ENCODE measurements at regions not wholly inside any gene's neighbourhood (a gene's known extent, or its start where the extent isn't known, plus 50 kb on each side); places are given as distances from the start of the nearest gene placed in this dataset.

- POLR2A ChIA-PET: no interaction called here
- Histone ChIP-seq H3K4me3 (replicated peaks in 1 of 2; ENCODE audit: low read depth in 1 of 2, low read length in 2 of 2) (no peak overlapping the region), H3K79me2 (ENCODE audit: insufficient read depth, low read length) (no peaks in the 10 kb centered on the region), H3K4me1 (ENCODE audit: control insufficient read depth in 1 of 2, insufficient read depth in 2 of 2, low read length in 2 of 2) (no peaks in the 10 kb centered on the region), H3K9ac (ENCODE audit: low read length) (no peak overlapping the region), H3K9me2 (ENCODE audit: insufficient read depth) (no peaks in the 10 kb centered on the region), H2AFZ (ENCODE audit: low read depth, low read length, poor library complexity, severe bottlenecking) (no peak overlapping the region), H3K27ac (ENCODE audit: low read depth, low read length) (no peak overlapping the region), H4K20me1 (ENCODE audit: insufficient read depth) (no peaks in the 10 kb centered on the region), H3K4me2 (ENCODE audit: low read length) (no peak overlapping the region), H3K36me3 (ENCODE audit: control insufficient read depth in 1 of 2, insufficient read depth in 2 of 2, low read length in 2 of 2) (no peaks in the 10 kb centered on the region), H3K27me3 (ENCODE audit: insufficient read depth, low read length) (peaks cover 7% of the 10 kb centered on the region), H3K9me3 (ENCODE audit: control insufficient read depth in 1 of 2, insufficient read depth in 1 of 2, low read depth in 1 of 2, low read length in 2 of 2) (no peaks in the 10 kb centered on the region; a peak in 1 of 4 replicates)
- no TSS peak for BruUV-seq (replicated peaks)
- CTCF ChIA-PET: no interaction called here
- RAD21 ChIA-PET (ENCODE audit: low non-redundant PET in 1 of 2, low total read pairs in 2 of 2, uncharacterized antibody in 2 of 2, unreplicated experiment in 2 of 2): no interaction called here
- TF ChIP-seq MAX (IDR thresholded peaks at IDR 0.05): no peak
- TF ChIP-seq POLR2A (IDR thresholded peaks at IDR 0.05; ENCODE audit: borderline replicate concordance, extremely low read depth, insufficient read depth, insufficient read length): no peak
- no peak for TF ChIP-seq EGR1 (IDR thresholded peaks at IDR 0.05; ENCODE audit: low read depth)
- TF ChIP-seq ZBTB33 (IDR thresholded peaks at IDR 0.05; ENCODE audit: extremely low read depth, insufficient replicate concordance, low read length): no peak
- no peak for TF ChIP-seq EZH2 (IDR thresholded peaks at IDR 0.05)
- DNase-seq (ENCODE audit: low read depth, low spot score): no peak
- intact Hi-C loops (cut with micrococcal nuclease): no loop called here
- no peak for ATAC-seq
Measured at GRCh38 chr3:70803319-70803718, 490.9 kb upstream of the MDFIC2 start.

DNA sequence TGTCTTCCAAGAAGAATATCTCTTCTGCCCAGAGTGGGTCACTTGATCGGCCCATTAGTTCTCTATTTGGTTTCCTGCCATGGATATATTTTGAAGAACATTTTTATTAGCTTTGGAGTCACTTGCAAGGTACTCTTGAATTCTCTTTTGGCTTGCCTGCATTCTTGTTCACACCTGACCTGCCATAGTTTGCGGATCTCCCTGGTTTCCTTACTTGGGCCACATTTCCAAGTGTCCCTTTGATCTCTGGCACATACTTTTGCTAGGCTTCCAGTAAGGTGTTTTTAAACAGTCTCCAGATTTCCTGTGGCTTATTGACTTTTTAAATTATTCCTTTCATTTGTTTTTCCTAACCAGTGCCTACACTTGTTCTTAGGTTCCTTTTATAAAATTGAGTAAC is 488.5 kb upstream of the MDFIC2 start:
- DNase-seq (ENCODE audit: low read depth, low spot score): no peak
- Histone ChIP-seq H4K20me1 (ENCODE audit: insufficient read depth) (no peaks in the 10 kb centered on the region), H3K79me2 (ENCODE audit: insufficient read depth, low read length) (no peaks in the 10 kb centered on the region), H3K9ac (ENCODE audit: low read length) (no peak overlapping the region), H3K4me2 (ENCODE audit: low read length) (no peak overlapping the region), H2AFZ (ENCODE audit: low read depth, low read length, poor library complexity, severe bottlenecking) (no peak overlapping the region), H3K4me3 (replicated peaks in 1 of 2; ENCODE audit: low read depth in 1 of 2, low read length in 2 of 2) (no peak overlapping the region), H3K4me1 (ENCODE audit: control insufficient read depth in 1 of 2, insufficient read depth in 2 of 2, low read length in 2 of 2) (no peaks in the 10 kb centered on the region), H3K27ac (ENCODE audit: low read depth, low read length) (no peak overlapping the region), H3K36me3 (ENCODE audit: control insufficient read depth in 1 of 2, insufficient read depth in 2 of 2, low read length in 2 of 2) (no peaks in the 10 kb centered on the region), H3K9me2 (ENCODE audit: insufficient read depth) (no peaks in the 10 kb centered on the region), H3K27me3 (ENCODE audit: insufficient read depth, low read length) (peaks cover 7% of the 10 kb centered on the region; the same call in 1 of the 2 replicates), H3K9me3 (ENCODE audit: control insufficient read depth in 1 of 2, insufficient read depth in 1 of 2, low read depth in 1 of 2, low read length in 2 of 2) (no peaks in the 10 kb centered on the region; a peak in 1 of 4 replicates)
- BruUV-seq (replicated peaks): no TSS peak
- TF ChIP-seq ZBTB33 (IDR thresholded peaks at IDR 0.05; ENCODE audit: extremely low read depth, insufficient replicate concordance, low read length) (no peak), CTCF (IDR thresholded peaks at IDR 0.05 in 2 of 3, conservative IDR thresholded peaks at IDR 0.05 in 1 of 3; ENCODE audit: borderline replicate concordance in 1 of 3, insufficient read depth in 1 of 3, low read depth in 2 of 3, low read length in 2 of 3) (no peak), CEBPB (IDR thresholded peaks at IDR 0.05; ENCODE audit: low read depth) (no peak), EZH2 (IDR thresholded peaks at IDR 0.05) (no peak)
- ATAC-seq: no peak
- CTCF ChIA-PET: no interaction called here
- POLR2A ChIA-PET: no interaction called here
- intact Hi-C loops (cut with micrococcal nuclease): no loop called here
- RAD21 ChIA-PET (ENCODE audit: low non-redundant PET in 1 of 2, low total read pairs in 2 of 2, uncharacterized antibody in 2 of 2, unreplicated experiment in 2 of 2): no interaction called here
